ENCODE measurements at regions not wholly inside any gene's neighbourhood (a gene's known extent, or its start where the extent isn't known, plus 50 kb on each side); places are given as distances from the start of the nearest gene placed in this dataset.

GRCh38 chr6:14187406-14187805, 69.8 kb downstream of the CD83 start:
- WGBS (ENCODE audit: insufficient coverage), result 87% methylated on average over 1 of the region's 3 CpGs
- Histone ChIP-seq H3K9me3 (ENCODE audit: control insufficient read depth, insufficient read depth, low read length) (no peaks in the 10 kb centered on the region), H3K27me3 (ENCODE audit: control insufficient read depth, insufficient read depth, low read length) (no peaks in the 10 kb centered on the region), H3K27ac (ENCODE audit: low read length) (no peak overlapping the region), H3K36me3 (ENCODE audit: control insufficient read depth, insufficient read depth, low read length) (no peaks in the 10 kb centered on the region), H3K4me1 (ENCODE audit: control insufficient read depth, insufficient read depth, low read length) (no peaks in the 10 kb centered on the region), H3K4me3 (ENCODE audit: low read length) (no peak overlapping the region)
- Mint-ChIP-seq H3K27me3 (ENCODE audit: low read depth in 2 of 2) (peaks cover 0 to 2% of the 10 kb centered on the region in 2 donors), H3K27ac (no peak overlapping the region), H3K36me3 (no peaks in the 10 kb centered on the region), H3K4me3 (no peak overlapping the region), H3K9me3 (no peaks in the 10 kb centered on the region), H3K4me1 (no peaks in the 10 kb centered on the region)
- TF ChIP-seq, protein P1, sequence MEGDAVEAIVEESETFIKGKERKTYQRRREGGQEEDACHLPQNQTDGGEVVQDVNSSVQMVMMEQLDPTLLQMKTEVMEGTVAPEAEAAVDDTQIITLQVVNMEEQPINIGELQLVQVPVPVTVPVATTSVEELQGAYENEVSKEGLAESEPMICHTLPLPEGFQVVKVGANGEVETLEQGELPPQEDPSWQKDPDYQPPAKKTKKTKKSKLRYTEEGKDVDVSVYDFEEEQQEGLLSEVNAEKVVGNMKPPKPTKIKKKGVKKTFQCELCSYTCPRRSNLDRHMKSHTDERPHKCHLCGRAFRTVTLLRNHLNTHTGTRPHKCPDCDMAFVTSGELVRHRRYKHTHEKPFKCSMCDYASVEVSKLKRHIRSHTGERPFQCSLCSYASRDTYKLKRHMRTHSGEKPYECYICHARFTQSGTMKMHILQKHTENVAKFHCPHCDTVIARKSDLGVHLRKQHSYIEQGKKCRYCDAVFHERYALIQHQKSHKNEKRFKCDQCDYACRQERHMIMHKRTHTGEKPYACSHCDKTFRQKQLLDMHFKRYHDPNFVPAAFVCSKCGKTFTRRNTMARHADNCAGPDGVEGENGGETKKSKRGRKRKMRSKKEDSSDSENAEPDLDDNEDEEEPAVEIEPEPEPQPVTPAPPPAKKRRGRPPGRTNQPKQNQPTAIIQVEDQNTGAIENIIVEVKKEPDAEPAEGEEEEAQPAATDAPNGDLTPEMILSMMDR (IDR thresholded peaks at IDR 0.05), result no peak
- no peak for DNase-seq
- intact Hi-C loops (cut with micrococcal nuclease), result no loop called here
- no peak for ATAC-seq

GRCh38 chr6:14189074-14189473, 71.5 kb downstream of the CD83 start:
- Mint-ChIP-seq H3K27ac (no peak overlapping the region), H3K9me3 (no peaks in the 10 kb centered on the region), H3K4me1 (no peaks in the 10 kb centered on the region), H3K4me3 (no peak overlapping the region), H3K27me3 (ENCODE audit: low read depth in 2 of 2) (peaks cover 0 to 12% of the 10 kb centered on the region in 2 donors), H3K36me3 (no peaks in the 10 kb centered on the region)
- ATAC-seq (no peak), DNase-seq (no peak)
- intact Hi-C loops (cut with micrococcal nuclease), result no loop called here
- WGBS (ENCODE audit: insufficient coverage), result 95% methylated on average over 2 of the region's 2 CpGs
- H3K36me3 ChIP-seq (ENCODE audit: control insufficient read depth, insufficient read depth, low read length), result no peaks in the 10 kb centered on the region
- no peaks in the 10 kb centered on the region for H3K4me1 ChIP-seq (ENCODE audit: control insufficient read depth, insufficient read depth, low read length)
- H3K27me3 ChIP-seq (ENCODE audit: control insufficient read depth, insufficient read depth, low read length), result no peaks in the 10 kb centered on the region
- no peak overlapping the region for H3K4me3 ChIP-seq (ENCODE audit: low read length)
- no peak overlapping the region for H3K27ac ChIP-seq (ENCODE audit: low read length)
- TF ChIP-seq, protein P1 (IDR thresholded peaks at IDR 0.05), result no peak
- no peaks in the 10 kb centered on the region for H3K9me3 ChIP-seq (ENCODE audit: control insufficient read depth, insufficient read depth, low read length)

DNA sequence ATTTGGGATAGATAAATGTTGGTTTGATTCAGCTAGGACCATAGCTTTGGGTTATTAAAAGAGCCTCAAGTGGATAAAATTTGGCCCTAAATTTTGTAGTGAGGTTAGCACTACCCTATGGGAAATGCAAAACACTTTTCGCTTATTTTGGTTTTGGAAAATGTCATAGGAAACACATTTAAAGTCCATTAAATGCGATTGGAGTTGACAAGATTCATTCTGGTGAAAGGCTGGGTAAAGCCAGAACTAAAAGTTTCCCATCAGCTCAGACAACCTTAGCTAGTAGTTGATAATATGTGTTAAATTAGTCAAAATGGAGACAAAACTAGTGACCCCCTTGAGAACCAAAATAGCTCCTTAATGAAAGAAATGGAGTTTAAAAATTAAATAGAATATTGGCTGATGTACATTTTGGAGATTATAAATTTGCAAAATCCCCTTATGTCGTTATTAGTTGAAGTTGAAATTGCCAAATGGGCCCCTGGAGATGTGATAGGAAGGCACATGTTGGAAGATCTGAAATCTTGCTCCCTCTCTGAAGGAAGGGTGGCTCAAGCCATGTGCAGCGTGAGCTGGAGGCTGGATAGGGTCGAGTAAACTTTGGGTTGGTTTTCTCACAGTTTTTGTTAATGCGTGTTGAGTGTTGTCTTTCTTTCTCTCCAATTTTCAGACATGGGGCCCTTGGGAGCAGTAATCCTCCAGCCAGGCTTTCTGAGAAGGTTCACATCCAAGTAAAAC, 72.8 kb downstream of the CD83 start:
- Mint-ChIP-seq H3K36me3 (no peaks in the 10 kb centered on the region), H3K4me3 (no peak overlapping the region), H3K27ac (no peak overlapping the region), H3K4me1 (no peaks in the 10 kb centered on the region), H3K27me3 (ENCODE audit: low read depth in 2 of 2) (peaks cover 0 to 16% of the 10 kb centered on the region in 2 donors), H3K9me3 (no peaks in the 10 kb centered on the region)
- H3K27ac ChIP-seq (ENCODE audit: low read length), result no peak overlapping the region
- WGBS (ENCODE audit: insufficient coverage), result 89% methylated on average over 6 of the region's 6 CpGs
- H3K36me3 ChIP-seq (ENCODE audit: control insufficient read depth, insufficient read depth, low read length), result no peaks in the 10 kb centered on the region
- H3K27me3 ChIP-seq (ENCODE audit: control insufficient read depth, insufficient read depth, low read length), result no peaks in the 10 kb centered on the region
- no peaks in the 10 kb centered on the region for H3K4me1 ChIP-seq (ENCODE audit: control insufficient read depth, insufficient read depth, low read length)
- TF ChIP-seq, protein P1 (IDR thresholded peaks at IDR 0.05), result no peak
- no peak overlapping the region for H3K4me3 ChIP-seq (ENCODE audit: low read length)
- DNase-seq, result no peak
- H3K9me3 ChIP-seq (ENCODE audit: control insufficient read depth, insufficient read depth, low read length), result no peaks in the 10 kb centered on the region
- no peak for ATAC-seq
- intact Hi-C loops (cut with micrococcal nuclease), result no loop called here

DNA sequence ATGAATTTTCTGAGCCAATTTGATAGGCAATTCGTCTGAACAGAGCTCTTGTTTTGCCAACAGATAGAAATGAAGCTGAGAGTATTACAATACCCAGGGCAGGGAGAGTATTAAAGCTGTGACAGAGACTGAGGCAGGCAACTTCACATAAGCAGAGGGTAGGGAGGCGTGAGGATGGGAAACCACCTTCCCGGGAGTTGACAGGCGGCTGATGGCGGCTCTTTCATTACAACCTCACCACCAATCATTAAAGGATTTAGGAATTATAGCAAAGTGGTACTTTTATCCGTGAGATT, 73.3 kb downstream of the CD83 start:
- Histone ChIP-seq H3K4me3 (ENCODE audit: low read length) (no peak overlapping the region), H3K36me3 (ENCODE audit: control insufficient read depth, insufficient read depth, low read length) (no peaks in the 10 kb centered on the region), H3K9me3 (ENCODE audit: control insufficient read depth, insufficient read depth, low read length) (no peaks in the 10 kb centered on the region), H3K27me3 (ENCODE audit: control insufficient read depth, insufficient read depth, low read length) (no peaks in the 10 kb centered on the region), H3K4me1 (ENCODE audit: control insufficient read depth, insufficient read depth, low read length) (no peaks in the 10 kb centered on the region), H3K27ac (ENCODE audit: low read length) (no peak overlapping the region)
- no peak overlapping the region for H3K4me3 Mint-ChIP-seq
- peaks cover 0 to 16% of the 10 kb centered on the region in 2 donors for H3K27me3 Mint-ChIP-seq (ENCODE audit: low read depth in 2 of 2)
- H3K27ac Mint-ChIP-seq, result no peak overlapping the region
- WGBS (ENCODE audit: insufficient coverage), result 61% methylated on average over 1 of the region's 6 CpGs
- H3K9me3 Mint-ChIP-seq, result no peaks in the 10 kb centered on the region
- ATAC-seq, result no peak
- no peak for DNase-seq
- TF ChIP-seq, protein P1 (IDR thresholded peaks at IDR 0.05), result no peak
- intact Hi-C loops (cut with micrococcal nuclease), result no loop called here
- H3K36me3 Mint-ChIP-seq, result no peaks in the 10 kb centered on the region
- no peaks in the 10 kb centered on the region for H3K4me1 Mint-ChIP-seq
